ENCODE measurements at regions not wholly inside any gene's neighbourhood (a gene's known extent, or its start where the extent isn't known, plus 50 kb on each side); places are given as distances from the start of the nearest gene placed in this dataset.

DNA sequence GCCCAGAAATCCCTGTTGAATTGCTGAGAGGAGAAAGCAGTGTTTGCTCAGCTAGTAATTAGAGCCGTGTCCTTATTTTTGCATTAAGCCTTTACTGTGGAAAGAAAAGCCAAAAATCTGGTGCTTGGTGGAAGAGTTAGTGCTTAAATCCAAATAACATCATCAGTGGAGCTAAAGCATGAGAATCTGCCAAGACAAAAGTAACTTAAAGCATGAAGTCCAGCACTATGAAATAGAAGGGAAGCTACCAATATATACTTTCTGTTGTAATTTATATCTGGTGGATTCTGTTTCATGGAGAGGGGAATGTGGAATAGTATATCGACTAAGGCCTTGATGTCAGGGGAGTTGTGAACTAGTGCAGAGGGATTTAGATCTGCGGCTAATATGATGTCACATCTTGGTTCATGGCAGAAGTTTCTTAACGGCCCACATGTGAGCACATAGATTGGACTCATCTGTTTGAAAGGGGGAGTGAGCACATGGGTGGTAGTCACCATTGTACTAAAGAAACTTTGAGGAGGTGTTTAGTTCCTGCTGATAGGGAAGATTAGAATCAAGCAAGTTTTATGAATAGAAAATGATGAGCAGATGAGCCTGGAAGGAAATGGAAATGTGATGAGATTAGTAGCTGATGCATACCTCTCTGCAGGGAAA, 224.4 kb upstream of the MTNR1B start:
- no peak for DNase-seq
- in situ Hi-C loops (cut with HindIII; ENCODE audit: low pct_ligation_motif_present, low pct_unique_long_range_greater_than_20kb, low sequenced_read_pairs) = no loop called here

DNA sequence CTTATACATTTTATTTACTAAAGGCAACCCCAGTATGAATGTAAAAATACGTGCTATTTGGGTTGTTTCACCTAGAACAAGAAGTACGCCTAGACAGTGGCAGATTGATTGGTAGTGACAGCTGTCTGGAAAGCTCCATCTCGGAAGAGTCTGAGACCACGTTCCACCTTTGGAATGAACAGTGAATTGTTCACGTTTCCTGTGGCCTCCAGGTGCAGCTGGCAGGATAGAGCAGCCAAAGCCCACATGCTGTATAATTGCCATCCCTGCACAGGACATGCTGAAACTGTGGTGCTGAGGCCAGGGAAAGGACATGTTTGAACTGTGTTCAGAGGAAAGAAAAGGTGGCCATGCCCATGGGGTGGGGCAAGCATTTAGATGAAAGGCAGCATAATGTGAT, 218.7 kb upstream of the MTNR1B start:
- in situ Hi-C loops (cut with HindIII; ENCODE audit: low pct_ligation_motif_present, low pct_unique_long_range_greater_than_20kb, low sequenced_read_pairs) = no loop called here

GRCh38 chr11:92751594-92751993, 217.9 kb upstream of the MTNR1B start:
- in situ Hi-C loops (cut with HindIII; ENCODE audit: low pct_ligation_motif_present, low pct_unique_long_range_greater_than_20kb, low sequenced_read_pairs) = no loop called here
- DNase-seq = no peak

More for the DNA sequence above, 218.7 kb upstream of the MTNR1B start:
- no peak for DNase-seq

DNA sequence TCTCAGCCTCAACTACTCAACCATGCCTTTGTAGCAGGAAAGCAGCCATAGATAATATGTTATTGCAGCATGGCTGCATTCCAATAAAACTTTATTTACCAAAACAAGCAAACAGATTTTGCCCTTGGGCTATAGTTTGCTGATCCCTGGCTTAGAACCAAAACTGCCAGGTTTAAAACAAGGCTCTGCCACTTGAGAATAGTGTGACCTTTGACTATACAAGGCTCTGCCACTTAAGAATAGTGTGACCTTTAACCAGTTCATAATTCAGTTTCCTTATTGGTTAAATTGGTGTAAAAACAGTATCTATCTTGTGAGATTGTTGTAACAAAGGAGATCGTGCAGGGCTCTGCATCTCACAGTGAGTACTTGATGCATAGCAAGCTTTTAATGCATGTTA, 217.3 kb upstream of the MTNR1B start:
- in situ Hi-C loops (cut with HindIII; ENCODE audit: low pct_ligation_motif_present, low pct_unique_long_range_greater_than_20kb, low sequenced_read_pairs) = no loop called here
- no peak for DNase-seq

DNA sequence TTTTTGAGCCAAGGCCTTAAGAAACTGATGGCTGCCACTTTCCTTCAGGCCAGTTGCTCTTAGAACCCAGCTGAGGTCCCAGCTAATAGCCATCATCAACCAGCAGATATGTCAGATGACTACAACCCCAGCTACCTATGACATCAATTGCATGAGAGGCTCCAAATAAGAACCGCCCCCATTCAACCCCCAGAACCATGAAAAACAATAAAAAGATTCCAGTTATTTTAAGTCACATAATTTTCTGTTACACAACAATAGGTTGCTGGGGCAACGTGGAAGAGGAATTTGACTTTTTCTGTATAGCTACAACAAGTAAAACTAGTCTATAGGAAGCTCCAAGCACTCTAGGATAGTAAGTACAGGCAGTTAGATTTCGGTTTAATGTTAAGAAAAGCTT, 216.3 kb upstream of the MTNR1B start:
- no peak for DNase-seq
- in situ Hi-C loops (cut with HindIII; ENCODE audit: low pct_ligation_motif_present, low pct_unique_long_range_greater_than_20kb, low sequenced_read_pairs) = no loop called here

- no peak for DNase-seq
- in situ Hi-C loops (cut with HindIII; ENCODE audit: low pct_ligation_motif_present, low pct_unique_long_range_greater_than_20kb, low sequenced_read_pairs) = no loop called here
Observed at GRCh38 chr11:92758241-92758780, 211.1 kb upstream of the MTNR1B start.

DNA sequence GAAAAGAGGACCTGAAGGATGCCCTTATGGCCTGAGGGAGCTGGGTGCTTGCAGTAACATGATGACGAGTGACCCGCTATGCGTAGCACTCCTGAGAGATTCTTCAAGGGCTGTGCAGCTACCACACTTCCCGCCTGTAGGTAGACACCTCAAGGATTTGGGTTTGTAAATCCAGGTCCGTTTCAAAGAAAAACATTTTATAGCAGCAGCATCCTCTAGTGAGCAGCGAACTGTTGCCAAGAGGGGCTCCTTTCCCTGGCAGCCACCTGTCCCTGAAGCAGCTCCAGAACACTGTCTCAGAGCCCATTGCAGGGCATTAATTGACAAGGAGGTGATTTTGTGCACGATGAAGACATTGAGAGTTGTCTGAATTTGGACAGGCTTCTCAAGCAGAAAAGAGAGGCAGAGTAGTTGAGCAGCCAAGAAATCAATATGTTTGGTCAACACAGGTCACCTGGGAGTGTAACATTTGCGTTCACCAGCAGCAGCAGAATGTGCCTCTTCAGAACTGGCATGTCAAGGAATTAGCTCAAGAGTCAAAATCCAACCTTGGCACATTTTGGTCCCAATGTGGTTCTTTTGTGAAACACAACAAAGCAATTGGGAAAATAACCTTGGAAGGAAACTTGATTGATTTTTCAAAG, 209.8 kb upstream of the MTNR1B start:
- in situ Hi-C loops (cut with HindIII; ENCODE audit: low pct_ligation_motif_present, low pct_unique_long_range_greater_than_20kb, low sequenced_read_pairs) = no loop called here
- no peak for DNase-seq

GRCh38 chr11:92762121-92762540, 207.3 kb upstream of the MTNR1B start:
- DNase-seq = no peak
- in situ Hi-C loops (cut with HindIII; ENCODE audit: low pct_ligation_motif_present, low pct_unique_long_range_greater_than_20kb, low sequenced_read_pairs) = no loop called here

GRCh38 chr11:92763336-92763735, 206.1 kb upstream of the MTNR1B start:
- DNase-seq = no peak
- in situ Hi-C loops (cut with HindIII; ENCODE audit: low pct_ligation_motif_present, low pct_unique_long_range_greater_than_20kb, low sequenced_read_pairs) = no loop called here

GRCh38 chr11:92764128-92764527, 205.3 kb upstream of the MTNR1B start:
- in situ Hi-C loops (cut with HindIII; ENCODE audit: low pct_ligation_motif_present, low pct_unique_long_range_greater_than_20kb, low sequenced_read_pairs) = no loop called here
- no peak for DNase-seq

GRCh38 chr11:92765082-92765840, 204.2 kb upstream of the MTNR1B start:
- DNase-seq = no peak
- in situ Hi-C loops (cut with HindIII; ENCODE audit: low pct_ligation_motif_present, low pct_unique_long_range_greater_than_20kb, low sequenced_read_pairs) = no loop called here

- no peak for DNase-seq
- in situ Hi-C loops (cut with HindIII; ENCODE audit: low pct_ligation_motif_present, low pct_unique_long_range_greater_than_20kb, low sequenced_read_pairs) = no loop called here
Observed at GRCh38 chr11:92765965-92766371, 203.5 kb upstream of the MTNR1B start.

DNA sequence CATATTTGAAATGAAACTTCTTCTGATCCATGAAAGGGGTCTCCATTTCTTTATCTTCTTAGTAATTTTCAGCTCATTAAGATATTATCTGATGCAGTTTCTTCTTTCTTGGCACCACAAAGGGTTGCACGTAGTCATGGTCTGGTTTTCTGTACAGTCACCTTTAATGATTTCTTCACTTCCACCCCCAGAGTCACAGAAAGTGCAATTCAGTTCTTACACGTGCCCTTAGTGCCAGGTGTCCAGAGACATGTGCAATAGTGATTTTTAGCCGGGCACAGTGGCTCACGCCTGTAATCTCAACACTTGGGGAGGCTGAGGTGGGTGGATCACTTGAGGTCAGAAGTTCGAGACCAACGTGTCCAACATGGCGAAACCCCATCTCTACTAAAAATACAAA, 202.8 kb upstream of the MTNR1B start:
- no peak for DNase-seq
- in situ Hi-C loops (cut with HindIII; ENCODE audit: low pct_ligation_motif_present, low pct_unique_long_range_greater_than_20kb, low sequenced_read_pairs) = no loop called here

DNA sequence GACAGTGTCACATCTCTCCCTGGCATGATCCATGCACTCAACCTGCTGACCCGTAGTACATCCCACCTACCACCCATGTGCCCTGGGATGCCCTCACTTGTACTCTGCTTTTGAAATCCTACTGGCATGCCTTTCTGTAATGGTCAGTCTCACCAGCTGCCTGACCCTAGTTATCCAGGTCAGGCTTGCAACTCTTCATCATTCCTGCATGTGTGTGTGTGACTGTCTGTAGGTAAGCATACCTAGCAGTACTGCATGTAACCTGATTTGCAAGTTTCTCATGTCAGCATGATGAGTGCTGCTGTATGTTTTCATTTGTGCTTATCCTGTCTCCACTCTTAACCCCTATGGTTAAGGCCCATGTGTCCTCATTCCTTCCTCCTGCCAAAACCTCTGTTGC, 202.0 kb upstream of the MTNR1B start:
- in situ Hi-C loops (cut with HindIII; ENCODE audit: low pct_ligation_motif_present, low pct_unique_long_range_greater_than_20kb, low sequenced_read_pairs) = no loop called here
- DNase-seq = no peak

DNA sequence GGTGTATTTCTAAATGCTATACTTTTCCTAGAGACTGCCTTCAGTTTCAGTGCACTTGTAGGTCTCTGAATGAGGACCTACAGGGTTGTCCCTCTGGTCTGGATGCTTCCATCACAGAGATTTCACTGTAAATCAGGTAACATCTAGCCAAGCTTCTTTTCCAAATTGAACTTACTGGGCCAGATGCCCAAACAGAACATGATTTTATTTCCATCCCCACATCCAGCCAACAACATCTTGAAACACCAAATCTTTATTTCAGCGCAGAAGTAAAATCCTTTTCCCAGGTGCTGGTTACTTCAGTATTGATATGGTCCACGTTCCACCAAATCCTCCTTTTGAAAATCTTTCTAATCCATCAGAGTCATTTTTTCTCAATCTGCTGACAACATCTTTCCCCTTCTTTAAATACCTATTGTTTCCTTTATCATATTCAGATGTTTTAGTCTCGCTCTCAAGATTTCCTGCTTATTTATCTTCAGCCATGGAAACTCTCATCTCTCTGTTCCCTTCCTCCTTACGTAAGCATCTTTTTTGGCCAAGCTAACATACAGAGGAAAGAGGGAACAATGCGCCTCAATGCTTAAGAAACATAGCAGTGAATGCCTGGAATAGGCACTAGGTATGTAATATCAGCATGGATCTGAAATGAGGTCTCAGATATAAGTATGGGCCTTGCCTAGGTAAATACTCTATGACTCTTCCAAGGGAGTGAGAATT, 201.2 kb upstream of the MTNR1B start:
- DNase-seq = no peak

DNA sequence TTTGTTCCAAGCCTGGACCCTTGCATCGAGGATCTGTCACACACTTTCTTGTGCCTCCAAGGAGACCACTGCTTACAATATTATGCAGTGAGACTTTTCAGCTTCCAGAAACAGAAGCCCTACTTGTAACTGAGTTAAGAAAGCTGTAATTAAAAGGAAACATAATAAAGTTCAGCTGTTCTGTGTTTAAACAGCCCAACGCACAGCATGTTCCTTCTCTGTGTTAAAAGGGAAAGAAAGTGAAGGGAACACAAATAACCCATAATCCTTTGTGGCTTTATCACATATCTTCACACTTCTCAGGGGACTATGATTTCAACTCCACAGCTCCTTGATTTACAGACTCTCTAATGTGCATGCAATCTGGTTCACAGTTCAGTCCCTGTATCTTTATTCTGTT, 200.3 kb upstream of the MTNR1B start:
- no peak for DNase-seq
- in situ Hi-C loops (cut with HindIII; ENCODE audit: low pct_ligation_motif_present, low pct_unique_long_range_greater_than_20kb, low sequenced_read_pairs) = no loop called here

More for the DNA sequence above, 201.2 kb upstream of the MTNR1B start:
- in situ Hi-C loops (cut with HindIII; ENCODE audit: low pct_ligation_motif_present, low pct_unique_long_range_greater_than_20kb, low sequenced_read_pairs) = no loop called here

- in situ Hi-C loops (cut with HindIII; ENCODE audit: low pct_ligation_motif_present, low pct_unique_long_range_greater_than_20kb, low sequenced_read_pairs) = no loop called here
- no peak for DNase-seq
Observed at GRCh38 chr11:92770419-92770818, 199.0 kb upstream of the MTNR1B start.

- DNase-seq = no peak
- in situ Hi-C loops (cut with HindIII; ENCODE audit: low pct_ligation_motif_present, low pct_unique_long_range_greater_than_20kb, low sequenced_read_pairs) = no loop called here
Observed at GRCh38 chr11:92770981-92771380, 198.5 kb upstream of the MTNR1B start.

- DNase-seq = no peak
Observed at GRCh38 chr11:92771701-92772100, 197.8 kb upstream of the MTNR1B start.

More at GRCh38 chr11:92771701-92772100, 197.8 kb upstream of the MTNR1B start:
- in situ Hi-C loops (cut with HindIII; ENCODE audit: low pct_ligation_motif_present, low pct_unique_long_range_greater_than_20kb, low sequenced_read_pairs) = no loop called here
